HCT116 (cell line): ENCODE measurements at regions not wholly inside any gene's neighbourhood (a gene's known extent, or its start where the extent isn't known, plus 50 kb on each side); places are given as distances from the start of the nearest gene placed in this dataset.

Experiments
- ATAC-seq: fragments of 200-7000 bp; cut with Tn5 transposase; 2 replicates; pipeline ENCODE4 v1.9.1; 2020; ENCODE audit warnings: mild to moderate bottlenecking, moderate library complexity
- BruUV-seq: library from RNA; stranded (reverse); fragments of 400-500 nt; replicated peaks from 2 replicates; lab custom pipeline; 2021; lab: Mats Ljungman, UMichigan
- CTCF ChIA-PET: fragments of 300-600 bp; sonication (Branson Sonifier 250); formaldehyde crosslinking; loops from one replicate; lab custom pipeline; 2021; ENCODE audit warnings: antibody characterized with exemption; lab: Charles Lee
- POLR2A ChIA-PET: fragments of 300-600, 350-600 bp; sonication (Branson Sonifier 250); formaldehyde crosslinking; loops from one replicate; lab custom pipeline; 2021; ENCODE audit warnings: antibody characterized with exemption; lab: Charles Lee
- RAD21 ChIA-PET, 2 experiments: fragments of 300-600 bp; sonication (Branson Sonifier 250); formaldehyde crosslinking; loops; one replicate each; lab custom pipeline; 2023; ENCODE audit warnings: low total read pairs in 2 of 2; ENCODE audit not compliant: uncharacterized antibody in 2 of 2, unreplicated experiment in 2 of 2, low non-redundant PET in 1 of 2; lab: Charles Lee
- DNase-seq: peaks from one replicate; pipeline ENCODE4 v3.0.0-alpha.2; 2010; ENCODE audit warnings: low read depth, low spot score
- H2AFZ ChIP-seq: fragments of 200-600 bp; shearing (Covaris generic), sonication (generic); 2 replicates; pipeline ENCODE4 v1.6.1; 2017; ENCODE audit warnings: low read depth, mixed run types, mixed read lengths, antibody characterized with exemption, low read length; ENCODE audit not compliant: poor library complexity, severe bottlenecking
- H3K27ac ChIP-seq: 2 replicates; pipeline ENCODE4 v1.5.1; 2012; ENCODE audit warnings: low read depth, low read length
- H3K27me3 ChIP-seq: fragments of 200-600 bp; sonication (generic); 2 replicates; pipeline ENCODE4 v1.6.1; 2016; ENCODE audit warnings: mixed run types, low read length, mixed read lengths; ENCODE audit not compliant: insufficient read depth
- H3K36me3 ChIP-seq, 2 experiments: fragments of 200-500 bp in 1 of 2; fragments of 200-600 bp in 1 of 2; sonication (Bioruptor generic) in 1 of 2; sonication (generic) in 1 of 2; 2 replicates each; pipeline versions ENCODE4 v1.5.1 to v1.6.1; 2014 to 2016; ENCODE audit warnings: low read length in 2 of 2, inconsistent platforms in 1 of 2, mixed read lengths in 1 of 2, mixed run types in 1 of 2; ENCODE audit not compliant: insufficient read depth in 2 of 2, control insufficient read depth in 1 of 2
- H3K4me1 ChIP-seq, 2 experiments: fragments of 200-600 bp in 1 of 2; sonication (generic) in 1 of 2; 2 replicates each; pipeline versions ENCODE4 v1.5.1 to v1.6.1; 2012 to 2017; ENCODE audit warnings: low read length in 2 of 2, inconsistent platforms in 1 of 2, mild to moderate bottlenecking in 1 of 2, mixed read lengths in 1 of 2, mixed run types in 1 of 2, moderate library complexity in 1 of 2; ENCODE audit not compliant: insufficient read depth in 2 of 2, control insufficient read depth in 1 of 2
- H3K4me2 ChIP-seq: fragments of 200-600 bp; sonication (generic); 2 replicates; pipeline ENCODE4 v1.6.1; 2017; ENCODE audit warnings: mixed run types, low read length, mixed read lengths
- H3K4me3 ChIP-seq, 2 experiments: fragments of 200-600 bp in 1 of 2; sonication (generic) in 1 of 2; replicated peaks in 1 of 2; 2 replicates each; pipeline ENCODE4 v1.5.1; 2011 to 2016; ENCODE audit warnings: low read length in 2 of 2, control low read depth in 1 of 2, low read depth in 1 of 2, mild to moderate bottlenecking in 1 of 2, mixed read lengths in 1 of 2, mixed run types in 1 of 2
- H3K79me2 ChIP-seq: fragments of 200-600 bp; sonication (generic); 2 replicates; pipeline ENCODE4 v1.6.1; 2017; ENCODE audit warnings: mild to moderate bottlenecking, mixed run types, low read length, moderate library complexity, mixed read lengths; ENCODE audit not compliant: insufficient read depth
- H3K9ac ChIP-seq: fragments of 200-600 bp; sonication (generic); 2 replicates; pipeline ENCODE4 v1.6.1; 2016; ENCODE audit warnings: low read length, mixed read lengths
- H3K9me2 ChIP-seq: fragments of 200-600 bp; sonication (generic), shearing (Covaris generic); 2 replicates; pipeline ENCODE4 v1.6.1; 2017; ENCODE audit warnings: mixed run types, mild to moderate bottlenecking, moderate library complexity; ENCODE audit not compliant: insufficient read depth
- H3K9me3 ChIP-seq, 2 experiments: fragments of 200-500 bp in 1 of 2; fragments of 200-600 bp in 1 of 2; sonication (Bioruptor generic) in 1 of 2; sonication (generic) in 1 of 2; 2 replicates each; pipeline ENCODE4 v1.6.1; 2014 to 2017; ENCODE audit warnings: low read length in 2 of 2, mixed read lengths in 2 of 2, inconsistent platforms in 1 of 2, low read depth in 1 of 2, mild to moderate bottlenecking in 1 of 2, mixed run types in 1 of 2, moderate library complexity in 1 of 2; ENCODE audit not compliant: control insufficient read depth in 1 of 2, insufficient read depth in 1 of 2
- H4K20me1 ChIP-seq: fragments of 200-600 bp; sonication (generic), shearing (Covaris generic); 2 replicates; pipeline ENCODE4 v1.6.1; 2017; ENCODE audit warnings: mixed run types, mild to moderate bottlenecking, moderate library complexity; ENCODE audit not compliant: insufficient read depth
- CBX3 ChIP-seq: IDR thresholded peaks from 2 replicates; pipeline ENCODE4 v1.6.1; 2012; ENCODE audit warnings: low read depth
- CEBPB ChIP-seq: IDR thresholded peaks from 2 replicates; pipeline ENCODE4 v1.6.1; 2012; ENCODE audit warnings: low read depth
- CTCF ChIP-seq, 3 experiments: fragments of 200-600 bp in 1 of 3; sonication (generic) in 1 of 3; IDR thresholded peaks in 2 of 3; conservative IDR thresholded peaks in 1 of 3; 2 replicates each; pipeline ENCODE4 v1.5.1; 2012 to 2017; ENCODE audit warnings: low read depth in 2 of 3, low read length in 2 of 3, antibody characterized with exemption in 1 of 3, borderline replicate concordance in 1 of 3, control low read depth in 1 of 3, mild to moderate bottlenecking in 1 of 3, mixed read lengths in 1 of 3, mixed run types in 1 of 3, moderate library complexity in 1 of 3; ENCODE audit not compliant: insufficient read depth in 1 of 3
- ELF1 ChIP-seq: IDR thresholded peaks from 2 replicates; pipeline ENCODE4 v1.6.1; 2012; ENCODE audit warnings: low read depth, borderline replicate concordance
- EZH2 ChIP-seq: fragments of 200-600 bp; sonication (generic); IDR thresholded peaks from 2 replicates; pipeline ENCODE4 v1.6.1; 2017; ENCODE audit warnings: antibody characterized with exemption, mixed run types
- EZH2phosphoT487 ChIP-seq: fragments of 200-600 bp; IDR thresholded peaks from 2 replicates; pipeline ENCODE4 v1.6.1; 2018; ENCODE audit warnings: antibody characterized with exemption, borderline replicate concordance
- FOSL1 ChIP-seq: IDR thresholded peaks from 2 replicates; pipeline ENCODE4 v1.6.1; 2012; ENCODE audit warnings: low read depth
- JUND ChIP-seq: IDR thresholded peaks from 2 replicates; pipeline ENCODE4 v1.6.1; 2012
- POLR2A ChIP-seq: IDR thresholded peaks from 2 replicates; pipeline ENCODE4 v1.7.0; 2011; ENCODE audit warnings: borderline replicate concordance; ENCODE audit not compliant: insufficient read depth, insufficient read length; ENCODE audit errors: extremely low read depth
- POLR2AphosphoS5 ChIP-seq: IDR thresholded peaks from 2 replicates; pipeline ENCODE4 v1.6.1; 2011; ENCODE audit warnings: mild to moderate bottlenecking, low read depth, low read length, moderate library complexity
- RAD21 ChIP-seq: IDR thresholded peaks from 2 replicates; pipeline ENCODE4 v1.6.1; 2012; ENCODE audit warnings: low read depth, mild to moderate bottlenecking
- SIN3A ChIP-seq: IDR thresholded peaks from 2 replicates; pipeline ENCODE4 v1.6.1; 2012; ENCODE audit warnings: low read depth
- SP1 ChIP-seq: IDR thresholded peaks from 2 replicates; pipeline ENCODE4 v1.6.1; 2012; ENCODE audit warnings: low read depth
- SRF ChIP-seq: IDR thresholded peaks from 2 replicates; pipeline ENCODE4 v1.6.1; 2012; ENCODE audit warnings: low read depth
- TCF7L2 ChIP-seq: IDR thresholded peaks from 2 replicates; pipeline ENCODE4 v1.7.0; 2011; ENCODE audit warnings: borderline replicate concordance, inconsistent platforms; ENCODE audit not compliant: insufficient read depth, insufficient read length; ENCODE audit errors: extremely low read depth
- YY1 ChIP-seq: IDR thresholded peaks from 2 replicates; pipeline ENCODE4 v1.6.1; 2011; ENCODE audit warnings: low read length, low read depth, moderate library complexity, mild to moderate bottlenecking; ENCODE audit not compliant: insufficient replicate concordance; ENCODE audit errors: extremely low read depth
- ZFX ChIP-seq: fragments of 450-650 bp; IDR thresholded peaks from 2 replicates; pipeline ENCODE4 v1.6.1; 2017
- intact Hi-C: fragments of 100-400 bp; cut with micrococcal nuclease; formaldehyde crosslinking; loops from 2 replicates; pipeline ENCODE4 v1.10.0; 2022
- TF ChIP-seq, protein P1 (sequence below): IDR thresholded peaks from 2 replicates; pipeline ENCODE4 v1.6.1; 2011; ENCODE audit warnings: mild to moderate bottlenecking, low read length, moderate library complexity; ENCODE audit not compliant: insufficient replicate concordance; ENCODE audit errors: extremely low read depth
- TF ChIP-seq, protein P2 (sequence below): IDR thresholded peaks from 2 replicates; pipeline ENCODE4 v1.6.1; 2012

- no peak for TF ChIP-seq CTCF (IDR thresholded peaks at IDR 0.05 in 2 of 3, conservative IDR thresholded peaks at IDR 0.05 in 1 of 3; ENCODE audit: borderline replicate concordance in 1 of 3, insufficient read depth in 1 of 3, low read depth in 2 of 3, low read length in 2 of 3)
- TF ChIP-seq EZH2, result no peak
- no peak for TF ChIP-seq CBX3
- TF ChIP-seq ELF1, result no peak
- no peak for TF ChIP-seq SRF
- TF ChIP-seq CEBPB, result no peak
- TF ChIP-seq POLR2A, result no peak
- TF ChIP-seq POLR2AphosphoS5, result no peak
- TF ChIP-seq, all 23 proteins: peak for 0
These were observed 1171.8 kb downstream of the DIAPH3 start (continued) for GRCh38 chr13:58991826-58992477.

DNA sequence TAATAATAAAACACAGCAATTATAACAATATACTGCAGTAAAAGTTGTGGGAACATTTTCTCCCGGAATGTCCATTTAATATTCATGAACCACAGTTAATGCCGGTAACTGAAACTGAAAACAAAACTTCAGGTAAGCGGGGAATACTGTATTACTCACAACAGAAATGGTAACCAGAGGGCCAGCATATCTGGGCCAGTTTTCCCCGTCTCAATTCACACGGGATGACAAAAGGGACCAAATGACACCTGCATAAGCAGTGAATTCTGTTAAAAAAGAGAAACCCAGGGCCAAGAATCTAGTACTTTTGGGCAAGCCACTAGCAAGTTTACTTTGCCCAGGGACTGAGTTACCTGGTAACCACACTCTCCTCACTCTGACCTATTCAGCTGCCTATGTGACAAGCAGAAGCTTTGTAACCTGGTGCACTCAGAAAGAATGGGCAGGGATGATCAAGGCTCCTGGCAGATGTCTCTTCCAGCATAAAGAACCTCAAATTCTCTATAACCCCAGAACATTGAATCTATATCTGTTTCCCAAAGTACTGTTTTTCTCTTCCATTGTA, 1171.2 kb downstream of the DIAPH3 start:
- no TSS peak for BruUV-seq

More for the DNA sequence above, 1171.2 kb downstream of the DIAPH3 start:
- Histone ChIP-seq H3K36me3 (no peaks in the 10 kb centered on the region), H3K27me3 (no peaks in the 10 kb centered on the region), H3K9me3 (peaks cover 0 to 19% of the 10 kb centered on the region in 2 experiments; a peak in 2 of 4 replicates), H3K4me2 (no peak overlapping the region)
- ChIA-PET POLR2A (no interaction called here), CTCF (no interaction called here)
- intact Hi-C loops, result no loop called here
- TF ChIP-seq TCF7L2 (no peak), FOSL1 (no peak), SP1 (no peak), EZH2phosphoT487 (no peak), CEBPB (no peak), CBX3 (no peak), ELF1 (no peak), SIN3A (no peak), RAD21 (no peak), JUND (no peak), ZFX (no peak), YY1 (no peak)
- TF ChIP-seq, protein P1, sequence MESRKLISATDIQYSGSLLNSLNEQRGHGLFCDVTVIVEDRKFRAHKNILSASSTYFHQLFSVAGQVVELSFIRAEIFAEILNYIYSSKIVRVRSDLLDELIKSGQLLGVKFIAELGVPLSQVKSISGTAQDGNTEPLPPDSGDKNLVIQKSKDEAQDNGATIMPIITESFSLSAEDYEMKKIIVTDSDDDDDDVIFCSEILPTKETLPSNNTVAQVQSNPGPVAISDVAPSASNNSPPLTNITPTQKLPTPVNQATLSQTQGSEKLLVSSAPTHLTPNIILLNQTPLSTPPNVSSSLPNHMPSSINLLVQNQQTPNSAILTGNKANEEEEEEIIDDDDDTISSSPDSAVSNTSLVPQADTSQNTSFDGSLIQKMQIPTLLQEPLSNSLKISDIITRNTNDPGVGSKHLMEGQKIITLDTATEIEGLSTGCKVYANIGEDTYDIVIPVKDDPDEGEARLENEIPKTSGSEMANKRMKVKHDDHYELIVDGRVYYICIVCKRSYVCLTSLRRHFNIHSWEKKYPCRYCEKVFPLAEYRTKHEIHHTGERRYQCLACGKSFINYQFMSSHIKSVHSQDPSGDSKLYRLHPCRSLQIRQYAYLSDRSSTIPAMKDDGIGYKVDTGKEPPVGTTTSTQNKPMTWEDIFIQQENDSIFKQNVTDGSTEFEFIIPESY, result no peak
- TF ChIP-seq, protein P2, sequence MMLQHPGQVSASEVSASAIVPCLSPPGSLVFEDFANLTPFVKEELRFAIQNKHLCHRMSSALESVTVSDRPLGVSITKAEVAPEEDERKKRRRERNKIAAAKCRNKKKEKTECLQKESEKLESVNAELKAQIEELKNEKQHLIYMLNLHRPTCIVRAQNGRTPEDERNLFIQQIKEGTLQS, result no peak
- TF ChIP-seq, all 23 proteins: peak for 0
- Histone ChIP-seq H3K9ac (no peak overlapping the region), H4K20me1 (no peaks in the 10 kb centered on the region), H3K9me2 (no peaks in the 10 kb centered on the region), H3K27ac (no peak overlapping the region), H3K79me2 (no peaks in the 10 kb centered on the region), H2AFZ (no peak overlapping the region), H3K4me3 (no peak overlapping the region), H3K4me1 (no peaks in the 10 kb centered on the region)
- DNase-seq (no peak), ATAC-seq (no peak)
- RAD21 ChIA-PET, result no interaction called here
